Stimulated activated CD8-positive, alpha-beta memory T cell treated with anti-CD3 and anti-CD28 coated beads, Interleukin-7, amount 100 ng/mL, for 48 hours (primary cell): ENCODE measurements at regions not wholly inside any gene's neighbourhood (a gene's known extent, or its start where the extent isn't known, plus 50 kb on each side); places are given as distances from the start of the nearest gene placed in this dataset.
"Not testable (repeated sequence)": the region's sequence is repeated elsewhere in the genome, so short reads cannot be mapped to it uniquely, and the experiment has no call there.

Source experiments
- DNase-seq, 2 donors: peaks; one replicate each; pipeline ENCODE4 v3.0.0-alpha.2; 2020; ENCODE audit warnings: low read depth in 1 of 2; ENCODE audit errors: extremely low read depth in 1 of 2

DNA sequence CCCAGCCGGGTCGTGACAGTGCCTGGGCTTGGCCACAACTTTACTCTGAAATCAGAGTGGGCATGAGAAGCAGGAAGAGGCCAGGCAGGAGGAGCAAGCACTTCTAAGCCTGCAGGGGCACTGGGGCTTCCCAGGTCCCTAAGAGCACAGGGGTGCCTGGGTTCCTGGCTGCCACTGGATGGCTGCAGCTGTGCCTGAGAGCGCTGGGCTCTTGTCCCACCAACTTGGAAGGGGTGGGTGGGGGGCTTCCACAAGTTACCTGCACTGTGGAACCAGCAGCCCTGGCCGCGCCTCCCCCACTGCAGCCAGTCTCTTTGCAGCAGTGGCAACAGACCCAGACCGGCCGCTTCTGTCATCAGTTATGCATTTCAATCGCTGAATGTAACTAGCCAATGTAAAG is 434.7 kb upstream of the GRM3 start:
- no peak for DNase-seq

DNA sequence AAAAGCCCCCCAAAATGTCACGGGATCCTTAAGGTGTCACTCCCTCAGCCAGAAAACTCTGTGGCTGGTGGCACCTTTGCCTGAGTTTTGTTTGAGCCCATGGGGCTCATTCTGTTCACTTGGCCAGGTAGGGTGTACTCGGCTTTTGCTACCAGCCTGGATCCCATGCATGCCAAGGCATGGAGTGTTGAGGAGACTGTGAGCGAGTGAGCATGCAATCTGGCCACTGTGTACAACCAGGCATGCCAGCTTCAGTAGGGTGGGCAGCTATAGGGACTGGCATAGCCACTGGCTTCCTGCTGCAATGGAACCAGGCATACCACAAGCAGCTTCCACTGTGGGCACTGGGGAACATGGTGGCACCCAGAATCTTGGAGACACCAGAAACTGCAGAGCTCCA is 436.0 kb upstream of the GRM3 start:
- no peak for DNase-seq

DNA sequence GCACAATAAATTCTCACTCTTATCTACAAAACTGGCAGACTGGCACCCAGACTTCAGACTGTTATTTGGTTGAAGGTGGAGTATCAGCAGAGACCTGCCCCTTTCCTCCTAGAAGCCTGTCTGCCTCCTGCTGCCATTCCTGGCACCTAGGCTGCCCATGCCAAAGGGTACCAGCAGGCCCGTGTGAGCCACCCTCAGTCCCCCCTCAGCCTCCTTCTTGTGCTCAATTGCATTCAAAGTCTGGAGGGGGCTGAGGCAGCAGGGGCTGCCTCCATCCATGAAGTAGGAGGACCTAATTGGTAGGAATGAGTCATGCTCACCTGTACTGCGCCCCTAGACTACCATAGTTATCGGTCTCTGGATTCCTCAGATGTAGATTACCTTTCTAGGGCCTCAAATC is 440.9 kb upstream of the GRM3 start:
- no peak for DNase-seq

DNA sequence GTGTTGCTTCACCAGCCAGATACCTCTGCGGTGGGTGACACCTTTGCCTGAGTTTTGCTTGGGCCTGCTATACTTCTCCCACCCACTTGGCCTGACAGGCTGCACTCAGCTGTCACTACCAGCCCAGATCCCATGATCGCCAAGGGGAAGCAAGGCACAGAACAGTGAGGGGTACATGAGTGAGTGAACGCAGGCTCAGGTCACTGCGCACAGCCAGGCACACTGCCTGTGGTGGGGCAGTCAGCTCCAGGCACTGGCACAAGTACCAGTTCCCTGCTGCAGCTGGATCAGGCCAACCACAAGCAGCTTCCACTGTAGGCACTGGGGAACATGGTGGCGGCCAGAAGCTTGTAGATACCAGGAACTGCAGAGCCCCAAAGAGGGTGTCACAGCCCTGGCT is 441.9 kb upstream of the GRM3 start:
- DNase-seq = no peak

DNA sequence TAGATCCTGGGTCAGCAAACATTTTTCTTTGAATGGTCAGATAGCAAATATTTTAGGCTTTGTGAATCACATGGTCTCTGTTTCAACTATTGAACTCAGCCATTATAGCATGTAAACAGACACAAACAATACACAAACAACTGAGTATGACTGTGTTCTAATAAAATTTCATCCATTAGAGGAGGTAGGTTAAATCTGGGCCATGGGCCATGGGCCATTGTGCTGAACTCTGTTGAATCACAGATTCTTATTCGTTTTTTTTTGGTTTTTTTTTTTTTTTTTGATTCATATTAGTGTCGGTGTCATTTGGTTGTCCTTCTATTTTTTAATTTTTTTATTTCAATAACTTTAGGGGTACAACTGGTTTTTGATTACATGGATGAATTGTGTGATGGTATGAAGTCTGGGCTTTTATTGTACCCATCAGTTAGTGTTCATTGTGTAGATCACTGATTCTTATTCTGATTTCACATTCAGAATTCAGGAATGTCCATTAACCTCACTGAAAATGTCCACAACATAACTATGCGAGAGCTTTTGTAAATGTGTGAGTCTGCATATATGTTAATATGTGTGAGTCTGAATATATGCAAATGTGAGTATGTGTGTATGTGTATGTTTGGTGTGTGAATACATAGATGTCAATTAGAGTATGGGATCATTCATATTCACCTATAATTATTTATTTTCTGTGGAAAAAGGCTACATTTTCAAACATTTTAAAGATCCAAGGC is 443.7 kb upstream of the GRM3 start:
- DNase-seq = no peak

DNA sequence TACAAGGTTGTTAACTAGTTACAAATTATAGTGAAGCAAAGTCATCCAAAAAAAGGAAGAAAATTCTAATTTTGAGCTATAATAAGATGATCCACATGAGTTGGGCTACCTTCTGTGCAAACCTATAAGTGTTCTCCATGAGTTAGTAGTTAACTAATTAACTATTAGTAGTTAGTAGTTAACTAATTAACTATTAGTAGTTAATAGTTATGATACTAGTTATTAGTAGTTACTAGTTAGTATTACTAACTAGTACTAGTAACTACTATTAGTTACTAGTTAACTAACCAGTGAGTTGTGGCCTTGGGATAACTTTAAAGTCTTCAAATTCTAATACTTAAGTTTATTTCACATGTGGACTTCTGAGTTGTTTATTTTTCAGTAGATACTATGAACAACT is 453.4 kb upstream of the GRM3 start:
- DNase-seq = no peak

DNA sequence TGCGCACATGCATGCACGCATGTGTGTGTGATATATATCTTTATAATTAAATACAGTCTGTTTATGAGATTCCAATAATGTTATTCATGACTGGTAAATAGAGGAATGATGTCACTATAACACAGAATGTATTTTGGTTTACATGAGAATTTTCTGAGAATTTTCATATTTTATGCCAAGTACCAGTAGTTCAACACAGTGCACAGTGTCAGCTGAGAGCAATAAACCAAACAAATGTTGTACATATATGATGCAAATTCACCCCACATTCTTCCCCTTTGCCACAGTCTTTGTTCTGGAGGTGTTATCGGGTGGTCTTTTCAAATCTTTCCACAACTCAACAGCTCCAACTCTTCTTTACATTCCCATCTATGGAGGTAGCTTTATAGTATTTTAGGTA is 462.2 kb upstream of the GRM3 start:
- no peak for DNase-seq

DNA sequence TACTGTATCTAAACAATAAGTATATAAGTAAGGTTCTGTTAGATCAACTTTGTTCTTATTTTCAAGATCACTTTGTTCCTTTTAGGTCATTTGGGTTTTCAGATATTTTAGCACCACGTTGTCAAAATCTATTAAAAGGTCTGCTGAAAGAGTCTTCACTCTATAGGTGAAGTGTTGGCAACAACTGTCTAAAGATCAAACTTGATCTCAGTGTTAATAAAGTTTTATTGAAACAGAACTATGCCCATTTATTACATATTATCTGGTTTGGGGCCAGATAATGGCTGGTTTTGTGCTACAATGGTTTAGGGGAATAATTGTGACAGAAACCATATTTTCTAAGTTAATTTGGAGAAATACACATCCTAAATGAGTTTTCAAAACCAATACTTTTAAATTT is 478.9 kb upstream of the GRM3 start:
- DNase-seq = no peak

DNA sequence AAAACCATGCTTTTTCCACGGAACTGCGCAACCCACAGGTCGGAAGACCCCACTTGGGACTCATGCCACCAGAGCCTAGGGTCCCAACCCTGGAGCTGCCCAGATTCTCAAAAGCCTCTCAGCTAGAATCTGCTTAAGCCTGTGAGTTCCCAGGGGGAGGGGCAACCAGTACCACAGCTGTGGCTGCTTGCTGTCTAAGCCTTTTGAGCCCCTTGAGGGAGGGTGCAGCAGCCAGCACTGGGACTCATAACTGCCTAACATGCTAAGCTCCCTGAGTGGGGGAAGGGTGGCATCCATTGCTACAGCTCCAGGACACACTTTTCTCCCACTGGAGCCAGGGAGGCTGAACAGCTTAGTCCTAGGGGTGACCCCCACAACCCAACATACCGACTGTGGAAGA is 485.6 kb upstream of the GRM3 start:
- no peak for DNase-seq

DNA sequence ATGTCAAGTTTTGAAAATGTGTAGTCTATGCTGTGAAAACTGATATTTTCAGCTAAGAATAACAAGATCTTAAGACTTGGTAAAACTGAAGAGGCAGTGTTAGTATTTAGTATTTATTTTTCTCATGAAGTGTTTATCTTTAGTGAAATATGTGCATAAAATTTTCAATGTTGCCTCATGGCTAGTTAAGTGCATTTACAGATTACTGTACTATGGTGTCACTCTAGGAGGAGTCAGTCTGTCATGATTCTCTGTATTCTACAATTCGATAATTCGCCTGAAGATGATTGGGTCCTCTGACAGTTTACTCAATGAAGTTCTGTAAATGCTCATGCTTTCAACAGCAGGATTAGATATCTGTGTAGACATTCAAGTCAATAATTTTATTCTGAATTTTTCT is 488.1 kb upstream of the GRM3 start:
- no peak for DNase-seq

DNA sequence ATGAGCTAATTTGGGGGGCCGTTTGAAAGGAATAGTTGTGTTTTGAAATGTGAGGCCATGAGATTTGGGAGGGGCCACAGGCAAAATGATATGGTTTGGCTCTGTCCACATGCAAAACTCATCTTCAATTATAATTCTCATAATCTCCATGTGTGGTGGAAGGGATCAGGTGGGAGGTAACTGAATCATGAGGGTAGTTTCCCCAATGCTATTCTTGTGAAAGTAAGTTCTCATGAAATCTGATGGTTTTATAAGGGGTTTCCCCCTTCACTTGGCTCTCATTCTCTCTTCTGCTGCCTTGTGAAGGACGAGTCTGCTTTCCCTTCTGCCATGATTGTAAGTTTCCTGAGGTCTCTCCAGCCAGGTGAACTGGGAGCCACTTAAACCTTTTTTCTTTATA is 490.8 kb upstream of the GRM3 start:
- no peak for DNase-seq

DNA sequence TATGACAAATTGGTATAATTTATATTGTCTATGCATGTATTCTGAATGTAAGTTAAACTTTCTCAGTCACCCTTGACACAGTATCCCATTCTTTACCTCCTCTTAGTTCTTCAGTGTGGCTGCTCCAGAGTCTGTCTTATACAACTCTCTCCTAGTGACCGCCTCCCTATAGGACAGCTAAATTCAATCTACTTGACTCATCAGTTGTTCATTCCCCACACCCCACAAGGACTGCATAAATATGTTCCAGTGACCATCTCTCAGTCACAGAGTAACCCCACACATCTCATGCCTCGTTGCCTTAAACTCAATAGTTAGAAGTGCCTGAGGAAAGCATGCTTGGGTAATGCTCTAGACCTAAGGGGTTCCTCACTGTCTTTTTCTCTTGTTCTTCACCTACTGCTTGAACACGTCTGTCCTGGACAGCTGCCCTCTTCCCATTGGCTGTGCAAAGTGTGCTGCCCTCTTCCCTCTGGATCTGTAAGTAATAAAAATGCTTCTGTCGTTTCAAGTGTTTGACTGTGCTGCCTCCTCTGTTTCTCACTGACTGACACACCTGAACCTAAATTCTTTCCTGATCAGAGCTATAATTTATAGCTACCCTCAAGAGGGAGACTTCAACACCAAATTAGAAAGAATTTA is 494.6 kb upstream of the GRM3 start:
- DNase-seq = no peak

DNA sequence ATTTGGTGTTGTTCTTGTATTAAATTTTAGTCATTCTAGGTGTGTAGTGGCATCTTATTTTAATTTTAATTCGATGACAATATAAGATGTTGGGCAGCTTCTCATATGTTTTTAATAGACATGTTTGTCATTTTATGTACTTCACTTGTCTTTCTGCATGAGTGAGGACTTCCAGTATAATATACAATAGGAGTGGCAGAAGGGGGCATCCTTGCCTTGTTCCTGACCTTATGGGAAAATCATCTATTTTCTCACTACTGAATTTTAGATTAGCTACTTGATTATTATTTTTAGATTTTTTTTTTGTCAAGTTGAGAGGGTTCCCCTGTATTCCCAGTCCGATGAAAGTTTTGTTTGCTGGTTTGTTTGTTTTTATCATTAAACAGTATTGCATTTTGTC is 495.2 kb upstream of the GRM3 start:
- no peak for DNase-seq

DNA sequence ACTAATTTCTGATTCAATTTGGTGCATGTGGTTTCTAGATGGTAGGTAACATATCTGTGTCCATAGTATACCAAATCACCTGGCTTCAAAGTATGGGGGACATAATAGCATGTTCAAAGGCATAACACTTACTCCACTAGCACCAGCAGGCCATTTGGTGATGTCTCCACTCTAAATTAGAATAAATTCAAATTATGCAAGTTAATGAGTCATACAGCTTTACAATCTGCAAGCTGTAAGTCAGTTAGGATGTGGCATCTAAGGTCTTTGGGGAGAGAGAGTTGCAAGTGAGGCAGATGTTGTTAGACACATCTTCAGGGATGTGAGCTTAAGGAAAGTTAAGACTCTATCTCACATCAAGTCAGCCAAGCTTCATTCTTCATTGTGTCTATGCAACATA is 506.4 kb upstream of the GRM3 start:
- no peak for DNase-seq

DNA sequence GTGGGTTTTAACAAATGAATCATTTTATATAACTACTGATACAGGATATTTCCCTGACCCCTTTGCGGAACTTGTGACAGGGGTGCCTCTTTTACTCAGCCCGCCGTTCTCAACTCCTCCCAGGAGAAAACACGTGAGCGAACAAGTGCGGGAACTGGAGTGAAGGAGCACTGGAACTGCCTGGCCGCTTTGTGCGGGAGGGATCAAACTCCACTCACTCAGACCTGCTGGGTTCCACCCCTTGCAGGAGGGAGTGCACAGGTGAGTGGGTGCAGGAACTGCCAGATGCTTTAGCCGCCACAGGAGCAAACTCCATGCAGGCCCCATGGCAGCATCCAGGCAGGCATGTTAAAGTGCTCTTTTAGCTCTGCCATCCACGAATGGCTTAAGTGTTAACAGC is 513.4 kb upstream of the GRM3 start:
- DNase-seq = no peak

DNA sequence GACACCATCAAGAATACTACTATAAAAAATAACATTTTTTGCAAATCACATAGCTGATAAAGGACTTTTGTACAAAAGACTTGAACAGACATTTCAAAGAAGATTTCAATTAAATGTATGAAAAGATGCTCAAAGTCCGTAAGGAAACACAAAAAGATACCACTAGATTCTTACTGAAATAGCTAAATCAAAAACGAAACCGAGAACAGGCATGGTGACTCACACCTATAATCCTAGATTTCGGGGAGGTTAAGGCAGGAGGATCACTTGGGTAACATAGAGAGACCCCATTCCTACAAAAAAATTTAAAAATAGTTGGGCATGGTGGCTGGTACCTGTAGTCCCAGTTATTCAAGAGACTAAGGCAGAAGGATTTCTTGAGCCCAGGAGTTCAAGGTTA is 520.2 kb upstream of the GRM3 start:
- no peak for DNase-seq

DNA sequence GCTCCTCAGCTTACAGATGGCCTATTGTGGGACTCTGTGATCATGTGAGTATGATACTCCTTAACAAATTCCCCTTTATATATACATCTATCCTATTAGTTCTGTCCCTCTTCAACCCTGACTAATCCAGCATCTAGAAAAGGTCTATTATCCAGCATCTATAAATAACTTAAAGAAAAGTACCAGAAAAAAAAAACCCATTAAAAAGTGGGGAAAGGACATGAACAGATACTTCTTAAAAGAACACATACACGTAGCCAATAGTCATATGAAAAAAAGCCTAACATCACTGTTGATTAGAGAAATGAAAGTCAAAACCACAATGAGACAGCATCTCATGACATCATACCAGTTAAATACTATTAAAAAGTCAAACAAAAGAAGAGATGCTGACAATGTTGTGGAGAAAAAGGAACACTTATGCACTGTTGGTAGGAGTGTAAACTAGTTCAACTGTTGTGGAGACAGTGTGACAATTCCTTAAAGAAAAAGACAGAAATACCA is 549.5 kb upstream of the GRM3 start:
- no peak for DNase-seq

DNA sequence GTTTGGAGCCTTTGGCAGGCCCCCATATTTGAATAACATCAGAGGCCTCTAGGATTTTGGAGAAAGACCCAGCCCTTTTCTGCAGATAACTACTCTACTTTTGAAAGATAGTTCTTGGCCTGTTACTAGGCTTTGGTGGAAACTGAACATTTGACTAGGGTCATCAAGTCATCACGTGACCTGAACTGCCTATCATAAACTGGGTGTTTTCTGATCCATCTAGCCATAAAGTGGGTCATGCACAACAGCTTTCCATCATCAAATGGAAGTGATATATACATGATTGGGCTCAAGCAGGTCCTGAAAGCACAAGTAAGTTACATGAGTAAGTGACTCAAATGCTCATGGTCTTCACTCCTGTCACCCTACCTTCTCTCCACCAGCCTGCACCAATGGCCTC is 552.3 kb upstream of the GRM3 start:
- no peak for DNase-seq

DNA sequence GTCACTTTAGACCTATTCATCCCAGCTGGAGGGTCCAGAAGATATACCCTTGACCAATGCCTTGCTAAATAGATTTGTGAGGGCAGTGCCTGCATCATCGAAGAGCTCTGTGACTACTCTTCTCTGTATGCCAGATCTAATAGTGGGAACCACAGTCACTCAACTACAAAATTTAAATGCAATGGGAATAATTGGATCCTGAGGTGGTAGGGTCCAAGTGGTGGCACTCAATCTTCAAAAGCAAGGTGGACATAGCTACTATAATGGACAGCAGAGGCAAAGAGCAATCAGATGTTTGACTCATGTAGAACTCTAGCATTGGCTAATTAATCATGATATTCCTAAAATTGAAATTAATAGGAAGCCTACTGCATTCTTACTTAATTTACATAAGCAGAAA is 554.3 kb upstream of the GRM3 start:
- DNase-seq = no peak

DNA sequence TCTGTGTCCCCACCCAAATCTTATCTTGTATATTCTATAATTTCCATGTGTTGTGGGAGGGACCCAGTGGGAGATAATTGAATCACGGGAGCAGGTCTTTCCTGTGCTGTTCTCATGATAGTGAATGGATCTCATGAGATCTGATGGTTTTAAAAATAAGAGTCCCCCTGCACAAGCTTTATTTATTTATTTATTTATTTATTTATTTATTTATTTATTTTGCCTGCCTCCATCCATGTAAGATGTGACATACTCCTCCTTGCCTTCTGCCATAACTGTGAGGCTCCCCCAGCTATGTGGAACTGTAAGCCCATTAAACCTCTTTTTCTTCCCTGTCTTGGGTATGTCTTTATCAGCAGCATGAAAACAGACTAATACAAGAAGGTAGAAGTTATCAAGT is 579.1 kb upstream of the GRM3 start:
- not testable (repeated sequence) for DNase-seq

DNA sequence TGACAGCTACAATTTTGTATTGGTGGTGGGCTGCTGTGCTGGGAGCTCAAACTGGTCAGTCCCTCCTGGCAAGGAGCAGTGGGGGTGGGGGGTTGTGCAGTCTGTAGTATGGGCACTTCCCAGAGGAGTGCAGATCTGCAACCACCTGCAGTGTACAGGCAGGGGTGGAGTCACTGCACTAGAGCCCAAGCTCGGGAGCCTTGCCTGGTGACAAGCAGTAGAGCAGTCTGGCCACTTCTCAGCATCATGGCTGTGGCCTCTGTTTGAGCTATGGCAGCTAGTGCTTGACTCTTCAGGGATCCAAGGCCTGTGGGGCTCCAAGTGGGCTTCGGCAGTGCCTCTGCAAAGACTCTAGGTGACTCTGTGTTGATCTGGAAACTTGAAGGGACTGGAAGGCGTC is 585.1 kb upstream of the GRM3 start:
- no peak for DNase-seq

DNA sequence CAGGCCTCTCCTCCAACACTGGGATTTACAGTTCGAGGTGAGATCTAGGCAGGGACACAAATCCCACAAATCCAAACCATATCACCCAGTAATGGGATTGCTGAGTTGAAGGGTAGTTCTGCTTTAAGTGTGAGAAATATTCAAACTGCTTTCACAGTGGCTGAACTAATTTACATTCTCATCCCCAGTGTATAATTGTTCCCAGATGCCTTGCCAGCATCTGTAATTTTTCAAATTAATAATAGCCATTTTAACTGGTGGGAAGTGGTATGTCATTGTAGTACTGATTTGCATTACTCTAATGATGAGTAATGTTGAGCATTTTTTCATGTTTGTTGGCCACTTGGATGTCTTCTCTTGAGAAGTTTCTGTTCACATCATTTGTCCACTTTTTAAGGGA is 592.8 kb upstream of the GRM3 start:
- DNase-seq = no peak

DNA sequence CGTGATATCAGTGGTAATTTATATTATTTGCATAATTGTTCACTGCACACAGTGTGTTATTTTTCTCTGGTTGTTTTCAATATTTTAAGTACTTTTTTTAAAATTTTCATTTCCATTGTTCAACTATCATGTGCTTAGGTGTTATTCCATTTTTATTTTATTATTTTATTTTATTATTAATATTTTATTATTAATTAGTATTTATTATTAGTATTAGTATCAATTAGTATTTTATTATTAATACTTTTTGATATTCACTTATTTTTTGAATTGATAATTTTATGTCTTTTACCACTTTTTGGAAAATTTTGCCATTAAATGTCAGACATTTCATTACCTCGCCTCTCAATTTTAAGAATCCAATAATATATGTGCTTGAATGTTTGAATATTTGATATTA is 593.8 kb upstream of the GRM3 start:
- no peak for DNase-seq
